Fibroblast of pulmonary artery (primary cell): ENCODE measurements at regions not wholly inside any gene's neighbourhood (a gene's known extent, or its start where the extent isn't known, plus 50 kb on each side); places are given as distances from the start of the nearest gene placed in this dataset.
A peak's percentile ranks its signal among the peaks of the same experiment; 100 is the strongest.

Experiments used
- DNase-seq: peaks from one replicate; pipeline ENCODE4 v3.0.0-alpha.2; 2010; ENCODE audit warnings: low read depth
- H3K4me3 ChIP-seq: replicated peaks from 2 replicates; pipeline ENCODE4 v1.5.1; 2011; ENCODE audit warnings: low read depth, mild to moderate bottlenecking, control low read depth, low read length, moderate library complexity
- CTCF ChIP-seq: IDR thresholded peaks from 2 replicates; pipeline ENCODE4 v1.5.1; 2011; ENCODE audit warnings: mild to moderate bottlenecking, control low read depth, low read length, inconsistent platforms; ENCODE audit errors: missing control alignments

- TF ChIP-seq CTCF: no peak
- DNase-seq: no peak
Measured at GRCh38 chr13:63690672-63691071, 2275.0 kb upstream of the PCDH20 start.

GRCh38 chr13:63684822-63685221, 2269.2 kb upstream of the PCDH20 start:
- TF ChIP-seq CTCF: no peak
- H3K4me3 ChIP-seq: no peak overlapping the region
- DNase-seq: no peak

More at GRCh38 chr13:63690672-63691071, 2275.0 kb upstream of the PCDH20 start:
- H3K4me3 ChIP-seq: no peak overlapping the region

- H3K4me3 ChIP-seq: no peak overlapping the region
- TF ChIP-seq CTCF: no peak
- DNase-seq: no peak
Measured at GRCh38 chr13:63680704-63681103, 2265.1 kb upstream of the PCDH20 start.

- no peak overlapping the region for H3K4me3 ChIP-seq
- no peak for DNase-seq
- no peak for TF ChIP-seq CTCF
Measured at GRCh38 chr13:63671296-63671695, 2255.6 kb upstream of the PCDH20 start.

- TF ChIP-seq CTCF: no peak
- DNase-seq: no peak
Measured at GRCh38 chr13:63651394-63651793, 2235.7 kb upstream of the PCDH20 start.

GRCh38 chr13:63643543-63643942, 2227.9 kb upstream of the PCDH20 start:
- no peak for TF ChIP-seq CTCF
- H3K4me3 ChIP-seq: no peak overlapping the region
- DNase-seq: no peak

More at GRCh38 chr13:63651394-63651793, 2235.7 kb upstream of the PCDH20 start:
- H3K4me3 ChIP-seq: no peak overlapping the region

GRCh38 chr13:63636316-63636993, 2220.8 kb upstream of the PCDH20 start:
- peak; percentile 3 for DNase-seq
- TF ChIP-seq CTCF: peak; percentile 14
- H3K4me3 ChIP-seq: peak overlapping the region; percentile 28
